ENCODE measurements at regions not wholly inside any gene's neighbourhood (a gene's known extent, or its start where the extent isn't known, plus 50 kb on each side); places are given as distances from the start of the nearest gene placed in this dataset.

- DNase-seq (ENCODE audit: low spot score) = no peak
These were observed 786.6 kb upstream of the CDH2 start for GRCh38 chr18:28963481-28963880.

- no peak for DNase-seq (ENCODE audit: low spot score)
These were observed 784.8 kb upstream of the CDH2 start for GRCh38 chr18:28961669-28962228.

- DNase-seq (ENCODE audit: low spot score) = no peak
These were observed 783.2 kb upstream of the CDH2 start for GRCh38 chr18:28960146-28960545.

GRCh38 chr18:28952339-28952738 is 775.4 kb upstream of the CDH2 start:
- no peak for DNase-seq (ENCODE audit: low spot score)

GRCh38 chr18:28947900-28948299 is 771.0 kb upstream of the CDH2 start:
- DNase-seq (ENCODE audit: low spot score) = no peak

DNA sequence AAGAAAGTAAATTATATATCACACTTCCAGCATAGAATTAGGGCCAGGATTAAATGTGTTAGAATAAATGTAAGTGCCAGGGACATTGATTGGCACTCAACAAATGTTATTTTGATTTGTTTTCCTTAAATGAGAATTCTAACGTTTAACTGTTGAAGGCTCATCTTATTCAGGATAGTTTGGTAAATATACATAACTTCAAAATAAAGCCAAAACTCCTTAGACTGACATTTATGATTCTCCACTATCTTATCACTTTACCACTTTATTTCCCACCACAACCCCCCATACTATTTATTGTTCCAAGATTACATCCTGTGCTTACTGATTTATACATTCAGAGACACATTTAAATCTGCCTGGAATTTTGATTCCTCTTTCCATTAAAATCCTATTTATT is 769.5 kb upstream of the CDH2 start:
- DNase-seq (ENCODE audit: low spot score) = no peak

- no peak for DNase-seq (ENCODE audit: low spot score)
These were observed 746.0 kb upstream of the CDH2 start for GRCh38 chr18:28922936-28923335.

GRCh38 chr18:28916456-28916855 is 739.5 kb upstream of the CDH2 start:
- DNase-seq (ENCODE audit: low spot score) = no peak

DNA sequence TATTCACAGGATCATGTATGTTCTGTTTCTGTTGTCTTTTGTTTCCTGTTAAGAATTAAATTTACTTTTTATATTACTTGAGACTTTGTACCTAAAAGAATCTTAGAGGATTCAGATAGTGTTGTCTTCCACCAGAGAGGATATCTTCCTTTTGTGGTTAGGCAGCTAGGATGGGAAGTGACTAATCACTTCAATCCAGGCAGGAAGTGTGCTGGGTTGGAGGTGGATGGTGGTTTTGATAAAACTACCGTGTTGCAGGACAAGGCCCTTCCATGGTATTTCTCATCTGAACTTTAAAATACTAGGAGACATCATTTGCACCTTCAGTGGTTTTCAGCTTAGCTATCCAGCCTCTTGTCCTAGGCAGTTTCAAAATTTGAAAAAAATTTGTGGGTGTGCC is 728.6 kb upstream of the CDH2 start:
- no peak for DNase-seq (ENCODE audit: low spot score)

- no peak for DNase-seq (ENCODE audit: low spot score)
These were observed 727.9 kb upstream of the CDH2 start for GRCh38 chr18:28904789-28905364.

DNA sequence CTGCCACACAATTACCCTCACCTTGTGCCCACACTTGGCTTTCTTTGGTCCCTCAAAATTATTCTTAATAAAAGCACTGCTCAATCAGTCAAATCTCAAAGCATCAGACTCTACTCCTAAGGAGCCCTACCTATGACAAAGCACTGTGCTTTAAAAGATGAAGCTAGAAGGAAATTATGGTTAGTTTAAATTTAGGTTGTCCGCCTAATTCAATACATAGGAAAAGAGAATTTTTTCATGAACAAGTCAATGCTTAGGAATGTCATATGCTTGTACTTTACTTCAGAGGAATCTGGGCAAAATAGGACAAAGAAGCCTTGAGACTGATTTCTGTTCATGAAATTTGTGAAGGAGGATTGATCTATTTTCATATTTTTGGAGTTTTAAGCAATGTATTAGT is 726.4 kb upstream of the CDH2 start:
- DNase-seq (ENCODE audit: low spot score) = no peak

GRCh38 chr18:28890791-28891190 is 713.9 kb upstream of the CDH2 start:
- DNase-seq (ENCODE audit: low spot score) = no peak

DNA sequence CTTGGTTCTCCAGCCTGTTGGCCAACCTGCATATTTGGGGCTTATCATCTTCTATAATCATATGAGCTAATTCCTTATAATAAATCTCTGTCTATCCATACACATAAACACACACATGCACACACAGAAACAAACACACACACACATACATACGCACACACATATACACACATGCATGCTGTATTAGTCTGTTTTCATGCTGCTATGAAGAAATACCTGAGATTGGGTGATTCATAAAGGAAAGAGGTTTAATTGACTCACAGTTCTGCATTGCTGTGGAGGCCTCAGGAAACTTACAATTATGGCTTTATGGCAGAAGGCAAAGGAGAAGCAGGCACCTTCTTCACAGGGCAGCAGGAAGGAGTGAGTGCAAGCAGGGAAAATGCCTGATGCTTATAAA is 707.4 kb upstream of the CDH2 start:
- no peak for DNase-seq (ENCODE audit: low spot score)

DNA sequence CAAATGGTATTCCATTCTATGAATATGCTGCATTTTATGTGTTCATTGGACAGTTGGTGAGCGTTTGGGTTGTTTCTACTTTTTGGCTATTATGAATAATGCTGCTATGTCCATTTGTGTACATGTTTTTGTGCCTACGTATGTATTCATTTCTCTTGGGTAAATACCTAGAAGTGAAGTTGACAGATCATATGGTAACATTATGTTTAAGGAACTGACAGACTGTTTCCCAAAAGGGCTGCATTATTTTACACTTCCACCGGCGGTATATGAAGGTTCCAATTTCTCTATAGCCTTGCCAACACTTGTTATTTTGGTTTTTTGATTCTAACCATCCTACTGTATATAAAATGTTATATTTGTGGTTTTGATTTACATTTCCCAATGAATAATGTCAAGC is 703.9 kb upstream of the CDH2 start:
- no peak for DNase-seq (ENCODE audit: low spot score)

DNA sequence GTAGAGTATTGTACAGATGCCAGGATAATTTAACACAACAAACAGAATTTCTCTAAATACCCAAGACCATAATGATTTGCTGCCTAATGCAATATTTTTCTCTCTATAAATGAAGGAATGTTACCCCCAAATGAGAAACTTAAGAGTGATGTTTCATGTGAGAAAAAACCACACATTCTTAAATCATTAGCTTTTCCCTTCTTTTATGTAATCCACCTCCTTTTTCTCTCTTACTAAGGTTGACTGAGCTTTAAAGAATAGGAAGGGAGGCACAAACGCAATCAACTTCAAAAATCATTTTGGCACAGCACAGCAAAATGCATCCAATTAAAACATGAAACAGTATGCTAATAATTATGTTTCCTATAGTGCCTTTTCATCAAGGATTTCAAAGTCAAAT is 698.1 kb upstream of the CDH2 start:
- no peak for DNase-seq (ENCODE audit: low spot score)

DNA sequence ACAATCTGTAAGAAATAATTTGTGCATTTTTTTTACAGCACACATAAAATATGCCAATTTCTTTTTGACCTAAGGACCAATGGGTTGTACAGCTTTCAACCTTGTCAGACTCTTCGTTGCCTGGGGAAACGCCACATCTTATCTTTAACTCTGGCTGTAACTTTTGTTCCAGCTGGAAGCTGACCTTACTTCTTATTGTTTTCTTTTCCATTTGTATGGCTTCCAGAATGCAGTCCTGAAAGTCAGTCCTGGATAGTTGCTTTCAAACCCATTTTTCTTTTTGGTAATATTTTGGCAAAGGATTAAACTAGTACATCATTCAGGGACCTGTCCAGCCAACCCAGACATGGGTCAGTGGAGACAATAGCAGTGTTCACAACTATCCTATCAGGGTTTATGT is 686.5 kb upstream of the CDH2 start:
- no peak for DNase-seq (ENCODE audit: low spot score)

- no peak for DNase-seq (ENCODE audit: low spot score)
These were observed 681.3 kb upstream of the CDH2 start for GRCh38 chr18:28858248-28858647.

DNA sequence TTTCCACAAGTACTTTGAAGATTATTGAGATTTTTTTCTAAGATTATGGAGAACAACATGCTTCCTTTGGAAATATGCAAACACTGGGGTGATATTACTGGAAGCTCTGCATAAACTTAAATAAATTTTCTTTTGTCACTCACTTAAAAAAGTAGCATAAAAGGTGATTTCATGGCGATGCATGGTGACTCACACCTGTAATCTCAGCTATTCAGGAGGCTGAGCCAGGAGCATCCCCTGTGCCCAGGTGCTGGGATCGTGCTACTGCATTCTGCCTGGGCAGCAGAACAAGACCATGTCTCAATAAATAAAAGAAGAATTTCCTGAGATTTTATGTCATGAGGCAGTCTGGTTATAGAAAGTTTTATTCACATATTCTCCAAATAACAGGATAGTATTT is 679.1 kb upstream of the CDH2 start:
- DNase-seq (ENCODE audit: low spot score) = no peak

GRCh38 chr18:28855524-28855923 is 678.6 kb upstream of the CDH2 start:
- no peak for DNase-seq (ENCODE audit: low spot score)

GRCh38 chr18:28854964-28855363 is 678.0 kb upstream of the CDH2 start:
- no peak for DNase-seq (ENCODE audit: low spot score)

- DNase-seq (ENCODE audit: low spot score) = no peak
These were observed 670.0 kb upstream of the CDH2 start for GRCh38 chr18:28846958-28847357.

- DNase-seq (ENCODE audit: low spot score) = no peak
These were observed 660.2 kb upstream of the CDH2 start for GRCh38 chr18:28837100-28837499.

- no peak for DNase-seq (ENCODE audit: low spot score)
These were observed 658.0 kb upstream of the CDH2 start for GRCh38 chr18:28834889-28835288.

GRCh38 chr18:28831908-28832307 is 655.0 kb upstream of the CDH2 start:
- DNase-seq (ENCODE audit: low spot score) = no peak

GRCh38 chr18:28831476-28831875 is 654.5 kb upstream of the CDH2 start:
- no peak for DNase-seq (ENCODE audit: low spot score)
